ENCODE measurements at regions not wholly inside any gene's neighbourhood (a gene's known extent, or its start where the extent isn't known, plus 50 kb on each side); places are given as distances from the start of the nearest gene placed in this dataset.

- no peak for DNase-seq (ENCODE audit: low read depth, low spot score)
- ChIA-PET POLR2A (no interaction called here), CTCF (interaction anchor here (0.6 kb wide), 1 partner anchor 40 kb away, joined by 3 read pairs; no protein-coding TSS in a partner anchor)
- no peak overlapping the region for H3K27ac ChIP-seq (ENCODE audit: low read depth, low read length)
- H3K27me3 ChIP-seq (ENCODE audit: control insufficient read depth, insufficient read depth, low read length), result peaks cover 4% of the 10 kb centered on the region
- peaks cover 4% of the 10 kb centered on the region; the same call in 1 of the 2 replicates for H3K9me3 ChIP-seq (ENCODE audit: control insufficient read depth, insufficient read depth, low read length)
- no peak overlapping the region for H3K4me3 ChIP-seq (ENCODE audit: low read depth, low read length)
- TF ChIP-seq CTCF (IDR thresholded peaks at IDR 0.05; ENCODE audit: low read depth, low read length), result no peak
Measured at GRCh38 chr6:4608361-4609115, 167.7 kb upstream of the CDYL start.

- no peak for TF ChIP-seq CTCF (IDR thresholded peaks at IDR 0.05; ENCODE audit: low read depth, low read length)
- Histone ChIP-seq H3K4me3 (ENCODE audit: low read depth, low read length) (no peak overlapping the region), H3K27ac (ENCODE audit: low read depth, low read length) (no peak overlapping the region), H3K27me3 (ENCODE audit: control insufficient read depth, insufficient read depth, low read length) (peaks cover 4% of the 10 kb centered on the region), H3K9me3 (ENCODE audit: control insufficient read depth, insufficient read depth, low read length) (peaks cover 4% of the 10 kb centered on the region; the same call in 1 of the 2 replicates)
- ChIA-PET POLR2A (no interaction called here), CTCF (interaction anchor here (0.6 kb wide), 1 partner anchor 39 kb away, joined by 3 read pairs; no protein-coding TSS in a partner anchor)
- DNase-seq (ENCODE audit: low read depth, low spot score), result no peak
Measured at GRCh38 chr6:4607793-4608192, 168.4 kb upstream of the CDYL start.

- TF ChIP-seq CTCF (IDR thresholded peaks at IDR 0.05; ENCODE audit: low read depth, low read length), result no peak
- peak; percentile 29 for DNase-seq (ENCODE audit: low read depth, low spot score)
- Histone ChIP-seq H3K9me3 (ENCODE audit: control insufficient read depth, insufficient read depth, low read length) (peaks cover 4% of the 10 kb centered on the region; the same call in 1 of the 2 replicates), H3K27ac (ENCODE audit: low read depth, low read length) (no peak overlapping the region), H3K4me3 (ENCODE audit: low read depth, low read length) (no peak overlapping the region), H3K27me3 (ENCODE audit: control insufficient read depth, insufficient read depth, low read length) (peaks cover 4% of the 10 kb centered on the region)
- CTCF ChIA-PET, result no interaction called here
- POLR2A ChIA-PET, result no interaction called here
Measured at GRCh38 chr6:4606821-4607704, 169.1 kb upstream of the CDYL start.

- CTCF ChIA-PET, result no interaction called here
- no peak for DNase-seq (ENCODE audit: low read depth, low spot score)
- Histone ChIP-seq H3K27ac (ENCODE audit: low read depth, low read length) (no peak overlapping the region), H3K9me3 (ENCODE audit: control insufficient read depth, insufficient read depth, low read length) (peaks cover 4% of the 10 kb centered on the region; the same call in 1 of the 2 replicates), H3K4me3 (ENCODE audit: low read depth, low read length) (no peak overlapping the region), H3K27me3 (ENCODE audit: control insufficient read depth, insufficient read depth, low read length) (peaks cover 4% of the 10 kb centered on the region)
- POLR2A ChIA-PET, result no interaction called here
- no peak for TF ChIP-seq CTCF (IDR thresholded peaks at IDR 0.05; ENCODE audit: low read depth, low read length)
Measured at GRCh38 chr6:4606016-4606415, 170.2 kb upstream of the CDYL start.
